OCI-LY3 (cell line): ENCODE measurements at regions not wholly inside any gene's neighbourhood (a gene's known extent, or its start where the extent isn't known, plus 50 kb on each side); places are given as distances from the start of the nearest gene placed in this dataset.

Experiments
- H2AFZ ChIP-seq: fragments of 200-600, 300-600 bp; shearing (Covaris generic); 2 replicates; pipeline ENCODE4 v1.6.0; 2014; ENCODE audit warnings: antibody characterized with exemption, low read depth, low read length
- H3K27ac ChIP-seq: fragments of 200-600, 300-600 bp; sonication (generic); 2 replicates; pipeline ENCODE4 v1.5.1; 2014; ENCODE audit warnings: mild to moderate bottlenecking, low read length, moderate library complexity, mixed read lengths
- H3K27me3 ChIP-seq: fragments of 200-600, 300-600 bp; sonication (generic); 2 replicates; pipeline ENCODE4 v1.6.1; 2014; ENCODE audit warnings: low read depth, low read length, mixed read lengths
- H3K36me3 ChIP-seq: fragments of 200-600, 300-600 bp; sonication (generic); replicated peaks from 2 replicates; pipeline ENCODE3; 2014; ENCODE audit warnings: low read depth, low read length, mixed read lengths
- H3K4me1 ChIP-seq: fragments of 300-600, 200-600 bp; sonication (generic); 2 replicates; pipeline ENCODE4 v1.6.1; 2014; ENCODE audit warnings: low read length, mixed read lengths
- H3K4me2 ChIP-seq: fragments of 200-600, 300-600 bp; sonication (generic); 2 replicates; pipeline ENCODE4 v1.6.1; 2014; ENCODE audit warnings: low read length, mixed read lengths
- H3K4me3 ChIP-seq: fragments of 300-600, 200-600 bp; sonication (generic); 2 replicates; pipeline ENCODE4 v1.5.1; 2014; ENCODE audit warnings: antibody characterized with exemption, mild to moderate bottlenecking, low read length, moderate library complexity
- H3K79me2 ChIP-seq: fragments of 300-600, 200-600 bp; shearing (Covaris generic); 2 replicates; pipeline ENCODE4 v1.6.1; 2014; ENCODE audit warnings: mild to moderate bottlenecking, low read length, mixed read lengths
- H3K9ac ChIP-seq: fragments of 300-600, 200-600 bp; shearing (Covaris generic); 2 replicates; pipeline ENCODE4 v1.6.0; 2014; ENCODE audit warnings: mild to moderate bottlenecking, low read length, moderate library complexity
- H3K9me3 ChIP-seq: fragments of 200-600, 300-600 bp; shearing (Covaris generic); 2 replicates; pipeline ENCODE4 v1.6.1; 2014; ENCODE audit warnings: low read length, mixed read lengths; ENCODE audit not compliant: insufficient read depth
- H4K20me1 ChIP-seq: fragments of 200-600, 300-600 bp; sonication (generic); 2 replicates; pipeline ENCODE4 v1.6.1; 2016; ENCODE audit warnings: low read length, mixed read lengths; ENCODE audit not compliant: insufficient read depth
- CTCF ChIP-seq: fragments of 200-600, 300-600 bp; sonication (generic); IDR thresholded peaks from 2 replicates; pipeline ENCODE4 v1.5.1; 2014; ENCODE audit warnings: antibody characterized with exemption, low read length, low read depth
- EZH2phosphoT487 ChIP-seq: fragments of 200-600 bp; shearing (Covaris generic); IDR thresholded peaks from 2 replicates; pipeline ENCODE4 v1.6.1; 2018; ENCODE audit warnings: antibody characterized with exemption, mixed run types, low read depth

- H3K4me2 ChIP-seq = no peak overlapping the region
- H3K27ac ChIP-seq = no peak overlapping the region
- no peak for TF ChIP-seq EZH2phosphoT487
- TF ChIP-seq CTCF = no peak
- no peak overlapping the region for H3K4me3 ChIP-seq
- no peaks in the 10 kb centered on the region for H3K36me3 ChIP-seq
- no peaks in the 10 kb centered on the region; the same call in 1 of the 2 replicates for H3K27me3 ChIP-seq
- no peaks in the 10 kb centered on the region for H4K20me1 ChIP-seq
- H3K9me3 ChIP-seq = no peaks in the 10 kb centered on the region; the same call in 1 of the 2 replicates
- H2AFZ ChIP-seq = no peak overlapping the region
- H3K79me2 ChIP-seq = no peaks in the 10 kb centered on the region
- H3K4me1 ChIP-seq = no peaks in the 10 kb centered on the region
- H3K9ac ChIP-seq = no peak overlapping the region
Observed at GRCh38 chr6:14811775-14812428, 434.0 kb upstream of the JARID2 start.

- H3K36me3 ChIP-seq = no peaks in the 10 kb centered on the region
- no peaks in the 10 kb centered on the region for H3K9me3 ChIP-seq
- no peaks in the 10 kb centered on the region for H3K79me2 ChIP-seq
- no peaks in the 10 kb centered on the region for H4K20me1 ChIP-seq
- no peaks in the 10 kb centered on the region; the same call in 1 of the 2 replicates for H3K27me3 ChIP-seq
- H3K27ac ChIP-seq = no peak overlapping the region
- TF ChIP-seq EZH2phosphoT487 = no peak
- TF ChIP-seq CTCF = no peak
- H3K9ac ChIP-seq = no peak overlapping the region
- H3K4me1 ChIP-seq = no peaks in the 10 kb centered on the region
- no peak overlapping the region for H2AFZ ChIP-seq
- H3K4me2 ChIP-seq = no peak overlapping the region
- H3K4me3 ChIP-seq = no peak overlapping the region
Observed at GRCh38 chr6:14814016-14814415, 431.9 kb upstream of the JARID2 start.

GRCh38 chr6:14816116-14816859, 429.6 kb upstream of the JARID2 start:
- Histone ChIP-seq H4K20me1 (no peaks in the 10 kb centered on the region), H3K36me3 (no peaks in the 10 kb centered on the region), H3K9me3 (no peaks in the 10 kb centered on the region), H3K79me2 (no peaks in the 10 kb centered on the region), H2AFZ (no peak overlapping the region), H3K4me2 (no peak overlapping the region), H3K4me3 (no peak overlapping the region), H3K27ac (no peak overlapping the region), H3K4me1 (peaks cover 7% of the 10 kb centered on the region), H3K9ac (no peak overlapping the region), H3K27me3 (no peaks in the 10 kb centered on the region; the same call in 1 of the 2 replicates)
- TF ChIP-seq CTCF (no peak), EZH2phosphoT487 (no peak)

- TF ChIP-seq CTCF (no peak), EZH2phosphoT487 (no peak)
- Histone ChIP-seq H3K9ac (no peak overlapping the region), H3K36me3 (no peaks in the 10 kb centered on the region), H3K4me1 (peaks cover 7% of the 10 kb centered on the region), H3K9me3 (no peaks in the 10 kb centered on the region), H3K27ac (no peak overlapping the region), H3K79me2 (no peaks in the 10 kb centered on the region), H2AFZ (no peak overlapping the region), H4K20me1 (no peaks in the 10 kb centered on the region), H3K4me3 (no peak overlapping the region), H3K27me3 (no peaks in the 10 kb centered on the region; the same call in 1 of the 2 replicates), H3K4me2 (no peak overlapping the region)
Observed at GRCh38 chr6:14817074-14817473, 428.8 kb upstream of the JARID2 start.
